K562 (cell line): ENCODE measurements at regions not wholly inside any gene's neighbourhood (a gene's known extent, or its start where the extent isn't known, plus 50 kb on each side); places are given as distances from the start of the nearest gene placed in this dataset.

Experiments used
- ATAC-seq: fragments of 200-7000 bp; cut with Tn5 transposase; 3 replicates; pipeline ENCODE4 v1.9.1; 2020; ENCODE audit warnings: moderate library complexity
- BruUV-seq: library from RNA; stranded (reverse); fragments of 400-500 nt; replicated peaks from 2 replicates; lab custom pipeline; 2021; lab: Mats Ljungman, UMichigan
- CTCF ChIA-PET: fragments of 300-600 bp; formaldehyde crosslinking; extraction: SDS; loops from one replicate; lab custom pipeline; 2021; ENCODE audit warnings: low intra/inter-chr PET ratio; lab: Yijun Ruan, JAX
- POLR2A ChIA-PET: fragments of 300-600, 350-650 bp; sonication (Branson Sonifier 250); formaldehyde crosslinking; extraction: SDS; loops from one replicate; lab custom pipeline; 2021; ENCODE audit warnings: antibody characterized with exemption, inconsistent platforms; lab: Yijun Ruan, JAX
- DNase-seq, 4 experiments: peaks; one replicate each; pipeline versions ENCODE4 v3.0.0 to v3.0.0-alpha.2; 2011 to 2018; ENCODE audit warnings: low spot score in 3 of 4, mixed read lengths in 3 of 4; ENCODE audit errors: extremely low read depth in 1 of 4
- FAIRE-seq: peaks from 2 replicates; lab custom pipeline; 2011; peaks lifted over from hg19 to GRCh38; lab: Jason Lieb, UNC
- H2AFZ ChIP-seq: 2 replicates; pipeline ENCODE4 v1.6.0; 2011; ENCODE audit warnings: low read depth, low read length, control low read depth, inconsistent platforms
- H3K27ac ChIP-seq: fragments of 200-600 bp; 3 replicates; pipeline ENCODE4 v1.8.0; 2011; ENCODE audit warnings: low read depth, mild to moderate bottlenecking, control low read depth, inconsistent platforms, low read length, moderate library complexity, mixed read lengths; ENCODE audit errors: extremely low read depth
- H3K27me3 ChIP-seq, 2 experiments: fragments of 300-600 bp in 1 of 2; 2 replicates in 1 of 2; 3 replicates in 1 of 2; pipeline versions ENCODE4 v1.6.0 to v1.8.0; 2011; ENCODE audit warnings: inconsistent platforms in 2 of 2, low read length in 2 of 2, mild to moderate bottlenecking in 1 of 2, mixed read lengths in 1 of 2, moderate library complexity in 1 of 2; ENCODE audit not compliant: control insufficient read depth in 2 of 2, insufficient read depth in 2 of 2
- H3K36me3 ChIP-seq: fragments of 300-600 bp; 3 replicates; pipeline ENCODE4 v1.8.0; 2011; ENCODE audit warnings: mild to moderate bottlenecking, low read length, inconsistent platforms; ENCODE audit not compliant: control insufficient read depth, insufficient read depth
- H3K4me1 ChIP-seq, 2 experiments: fragments of 200-600 bp in 1 of 2; replicated peaks in 1 of 2; 2 replicates in 1 of 2; 3 replicates in 1 of 2; pipeline versions ENCODE4 v1.5.1 to v1.8.0; 2011; ENCODE audit warnings: inconsistent platforms in 2 of 2, low read length in 2 of 2, mild to moderate bottlenecking in 1 of 2, mixed read lengths in 1 of 2, moderate library complexity in 1 of 2; ENCODE audit not compliant: control insufficient read depth in 2 of 2, insufficient read depth in 2 of 2
- H3K4me2 ChIP-seq: 2 replicates; pipeline ENCODE4 v1.6.1; 2011; ENCODE audit warnings: low read length, control low read depth, inconsistent platforms, mixed read lengths; ENCODE audit not compliant: insufficient read depth
- H3K4me3 ChIP-seq: fragments of 200-600 bp; sonication (generic), shearing (Covaris generic); 2 replicates; pipeline ENCODE4 v1.5.1; 2016; ENCODE audit warnings: control low read depth, inconsistent platforms
- H3K79me2 ChIP-seq: fragments of 200-600 bp; 3 replicates; pipeline ENCODE4 v1.8.0; 2011; ENCODE audit warnings: low read length, inconsistent platforms; ENCODE audit not compliant: control insufficient read depth, insufficient read depth
- H3K9ac ChIP-seq, 2 experiments: 2 replicates each; pipeline versions ENCODE4 v1.6.0 to v1.6.1; 2011; ENCODE audit warnings: low read depth in 2 of 2, low read length in 2 of 2, control low read depth in 1 of 2, inconsistent platforms in 1 of 2, mild to moderate bottlenecking in 1 of 2, mixed read lengths in 1 of 2; ENCODE audit not compliant: insufficient read depth in 1 of 2
- H3K9me1 ChIP-seq: one replicate; pipeline ENCODE4 v1.6.0; 2011; ENCODE audit warnings: inconsistent platforms, mild to moderate bottlenecking, low read length, moderate library complexity; ENCODE audit not compliant: control insufficient read depth, insufficient read depth
- H3K9me3 ChIP-seq: replicated peaks from 2 replicates; pipeline ENCODE4 v1.5.1; 2011; ENCODE audit warnings: low read depth, low read length, inconsistent platforms; ENCODE audit not compliant: control insufficient read depth, insufficient read depth
- H4K20me1 ChIP-seq: replicated peaks from 2 replicates; pipeline ENCODE4 v1.6.1; 2011; ENCODE audit warnings: low read length, inconsistent platforms, mixed read lengths; ENCODE audit not compliant: control insufficient read depth, insufficient read depth
- CHAMP1 ChIP-seq: fragments of 450-650 bp; IDR thresholded peaks from 2 replicates; pipeline ENCODE4 v1.6.1; 2016; ENCODE audit warnings: mild to moderate bottlenecking
- CHD4 ChIP-seq: fragments of 200-600 bp; sonication (generic); IDR thresholded peaks from 3 replicates; pipeline ENCODE4 v1.6.1; 2012; ENCODE audit warnings: low read depth, mild to moderate bottlenecking, mixed read lengths, low read length, inconsistent platforms; ENCODE audit not compliant: insufficient read depth, insufficient replicate concordance, poor library complexity, severe bottlenecking
- E2F3 ChIP-seq: fragments of 250-450 bp; sonication (Bioruptor Pico); IDR thresholded peaks from 2 replicates; pipeline ENCODE4 v1.4.0; 2020; ENCODE audit warnings: mild to moderate bottlenecking
- GATA2 ChIP-seq: sonication (generic); formaldehyde crosslinking; IDR thresholded peaks from 2 replicates; pipeline ENCODE4 v1.4.0; 2020; ENCODE audit warnings: mild to moderate bottlenecking, missing genetic modification reagents
- HNRNPLL ChIP-seq: fragments of 200-400 bp; formaldehyde crosslinking; IDR thresholded peaks from 2 replicates; pipeline ENCODE4 v1.6.1; 2017; ENCODE audit warnings: low read length, low read depth, mild to moderate bottlenecking; ENCODE audit not compliant: poor library complexity, severe bottlenecking
- KHSRP ChIP-seq: fragments of 450-650 bp; IDR thresholded peaks from 2 replicates; pipeline ENCODE4 v1.6.1; 2017
- NCOA6 ChIP-seq: fragments of 450-650 bp; IDR thresholded peaks from 2 replicates; pipeline ENCODE4 v1.6.1; 2017; ENCODE audit warnings: mild to moderate bottlenecking
- PHF20 ChIP-seq: fragments of 450-650 bp; IDR thresholded peaks from 2 replicates; pipeline ENCODE4 v1.6.1; 2018; ENCODE audit not compliant: partially characterized antibody
- TAF9B ChIP-seq: fragments of 450-650 bp; IDR thresholded peaks from 2 replicates; pipeline ENCODE4 v1.6.1; 2018; ENCODE audit warnings: mild to moderate bottlenecking; ENCODE audit not compliant: partially characterized antibody
- TRIM28 ChIP-seq: fragments of 450-650 bp; IDR thresholded peaks from 2 replicates; pipeline ENCODE4 v1.6.1; 2017
- YBX1 ChIP-seq: fragments of 450-650 bp; IDR thresholded peaks from 2 replicates; pipeline ENCODE4 v1.7.1; 2016; ENCODE audit warnings: mild to moderate bottlenecking
- ZFP30 ChIP-seq: fragments of 250-450 bp; sonication (Bioruptor Pico); IDR thresholded peaks from 2 replicates; pipeline ENCODE4 v1.8.0; 2022; ENCODE audit warnings: moderate library complexity, mild to moderate bottlenecking, inconsistent platforms, borderline replicate concordance
- ZNF140 ChIP-seq: fragments of 250-450 bp; sonication (Bioruptor Pico); IDR thresholded peaks from 2 replicates; pipeline ENCODE4 v1.8.0; 2021; ENCODE audit warnings: moderate library complexity, mild to moderate bottlenecking, inconsistent platforms
- ZNF76 ChIP-seq: fragments of 250-450 bp; sonication (Bioruptor Pico); IDR thresholded peaks from 2 replicates; pipeline ENCODE4 v1.4.0; 2020; ENCODE audit warnings: mild to moderate bottlenecking, moderate library complexity, borderline replicate concordance
- WGBS: fragments of 100-300 bp; shearing (Covaris generic); methylation state at CpG from one replicate; pipeline ENCODE4 v1.1.6; 2016; ENCODE audit warnings: low coverage, mixed read lengths; ENCODE audit not compliant: insufficient coverage; ENCODE audit errors: missing lambda C conversion rate; 5-methylcytosine and 5-hydroxymethylcytosine counted together
- in situ Hi-C: fragments of 300-500 bp; cut with MboI; formaldehyde crosslinking; loops from 4 replicates; pipeline ENCODE4 v1.15.0; 2018; ENCODE audit warnings: inconsistent platforms, mixed read lengths
- intact Hi-C: fragments of 100-400 bp; cut with micrococcal nuclease; formaldehyde crosslinking; loops from 2 replicates; pipeline ENCODE4 v1.14.2; 2022
- TF ChIP-seq, protein P1 (sequence below): conservative IDR thresholded peaks from 2 replicates; pipeline ENCODE4 v1.6.1; 2011; ENCODE audit warnings: low read depth, mild to moderate bottlenecking, low read length; ENCODE audit not compliant: control insufficient read depth

DNA sequence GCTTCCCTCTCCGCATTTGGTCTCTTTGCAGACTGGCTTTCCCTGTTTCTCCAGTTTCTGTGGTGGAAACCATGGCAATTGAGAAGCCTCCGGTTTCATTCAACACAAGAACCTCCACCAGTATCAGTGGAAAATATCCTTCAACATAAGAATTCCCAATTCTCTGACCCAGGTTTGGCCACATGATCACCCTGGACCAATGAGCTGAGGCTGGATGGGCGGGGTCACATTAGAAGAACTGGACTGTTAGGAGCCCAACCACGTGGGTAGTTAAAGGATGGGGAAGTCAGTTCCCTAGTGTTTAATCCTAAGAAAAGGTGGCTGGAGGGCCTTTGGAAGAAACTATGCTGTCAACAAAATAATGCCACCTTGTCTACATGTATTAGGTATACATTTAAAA is 336.3 kb downstream of the DMRT2 start:
- Histone ChIP-seq H3K9ac (no peak overlapping the region), H3K79me2 (no peaks in the 10 kb centered on the region), H2AFZ (no peak overlapping the region), H3K36me3 (no peaks in the 10 kb centered on the region), H3K4me1 (no peaks in the 10 kb centered on the region), H3K27ac (no peak overlapping the region), H3K9me3 (no peaks in the 10 kb centered on the region), H4K20me1 (no peaks in the 10 kb centered on the region), H3K4me2 (no peak overlapping the region), H3K27me3 (no peaks in the 10 kb centered on the region), H3K9me1 (no peaks in the 10 kb centered on the region), H3K4me3 (no peak overlapping the region)
- intact Hi-C loops (no loop called here), in situ Hi-C loops (no loop called here)
- TF ChIP-seq HNRNPLL: no peak
- ChIA-PET CTCF (no interaction called here), POLR2A (no interaction called here)
- FAIRE-seq: no peak
- ATAC-seq: no peak
- peak in 2 of 4 experiments; percentile 8 to 13 for DNase-seq
- BruUV-seq: no TSS peak
- WGBS: 0% methylated on average over 3 of the region's 4 CpGs

DNA sequence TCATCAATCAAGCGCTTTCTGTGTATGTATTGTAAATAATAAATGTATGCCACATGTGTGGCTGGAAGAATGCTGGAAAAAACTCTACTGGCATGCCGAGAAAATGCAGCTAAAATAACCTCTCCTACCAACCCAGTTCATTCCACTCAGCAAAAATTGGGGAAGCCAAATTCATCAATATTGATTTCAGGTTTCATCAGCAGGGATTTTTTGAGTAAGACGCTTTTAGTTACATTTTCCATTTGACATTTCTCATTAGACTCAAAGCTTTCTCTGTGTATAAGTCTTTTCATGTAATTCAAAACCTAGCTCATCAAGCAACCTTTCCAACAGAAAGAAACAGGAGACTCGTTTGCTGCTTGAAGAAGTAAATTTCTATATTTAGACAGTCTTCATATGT is 338.1 kb downstream of the DMRT2 start:
- Histone ChIP-seq H3K4me2 (no peak overlapping the region), H3K36me3 (no peaks in the 10 kb centered on the region), H2AFZ (no peak overlapping the region), H3K4me1 (no peaks in the 10 kb centered on the region), H3K9ac (no peak overlapping the region), H4K20me1 (no peaks in the 10 kb centered on the region), H3K9me3 (no peaks in the 10 kb centered on the region), H3K9me1 (no peaks in the 10 kb centered on the region), H3K4me3 (no peak overlapping the region), H3K79me2 (no peaks in the 10 kb centered on the region), H3K27me3 (no peaks in the 10 kb centered on the region), H3K27ac (no peak overlapping the region)
- 0% methylated on average over 4 of the region's 4 CpGs for WGBS
- no TSS peak for BruUV-seq
- intact Hi-C loops (no loop called here), in situ Hi-C loops (no loop called here)
- ATAC-seq: no peak
- ChIA-PET POLR2A (no interaction called here), CTCF (no interaction called here)
- FAIRE-seq: no peak
- no peak for DNase-seq
- TF ChIP-seq CHD4 (no peak), YBX1 (no peak), CHAMP1 (no peak), GATA2 (no peak), TAF9B (no peak), TRIM28 (no peak), KHSRP (no peak), E2F3 (CRISPR knock-in tag) (no peak), NCOA6 (no peak), ZNF76 (CRISPR knock-in tag) (no peak), ZFP30 (CRISPR knock-in tag) (no peak), ZNF140 (CRISPR knock-in tag) (no peak), PHF20 (no peak)
- TF ChIP-seq, protein P1, sequence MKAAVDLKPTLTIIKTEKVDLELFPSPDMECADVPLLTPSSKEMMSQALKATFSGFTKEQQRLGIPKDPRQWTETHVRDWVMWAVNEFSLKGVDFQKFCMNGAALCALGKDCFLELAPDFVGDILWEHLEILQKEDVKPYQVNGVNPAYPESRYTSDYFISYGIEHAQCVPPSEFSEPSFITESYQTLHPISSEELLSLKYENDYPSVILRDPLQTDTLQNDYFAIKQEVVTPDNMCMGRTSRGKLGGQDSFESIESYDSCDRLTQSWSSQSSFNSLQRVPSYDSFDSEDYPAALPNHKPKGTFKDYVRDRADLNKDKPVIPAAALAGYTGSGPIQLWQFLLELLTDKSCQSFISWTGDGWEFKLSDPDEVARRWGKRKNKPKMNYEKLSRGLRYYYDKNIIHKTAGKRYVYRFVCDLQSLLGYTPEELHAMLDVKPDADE: no peak
